Left lobe of liver (tissue), 2 donors: ENCODE measurements at regions not wholly inside any gene's neighbourhood (a gene's known extent, or its start where the extent isn't known, plus 50 kb on each side); places are given as distances from the start of the nearest gene placed in this dataset.
"Not testable (repeated sequence)": the region's sequence is repeated elsewhere in the genome, so short reads cannot be mapped to it uniquely, and the experiment has no call there.

Experiments
- ATAC-seq: fragments of 200-7000 bp; cut with Tn5 transposase; one replicate; pipeline ENCODE4 v1.9.1; 2020; ENCODE audit warnings: mild to moderate bottlenecking, moderate library complexity
- DNase-seq: peaks from one replicate; pipeline ENCODE4 v3.0.0-alpha.2; 2020; ENCODE audit warnings: low spot score
- donor health status: DM: no; HTN: no; CAD: no; lungs with moderate emphysema.
- donor health status: DM: no; HTN: yes; CAD: no.

DNA sequence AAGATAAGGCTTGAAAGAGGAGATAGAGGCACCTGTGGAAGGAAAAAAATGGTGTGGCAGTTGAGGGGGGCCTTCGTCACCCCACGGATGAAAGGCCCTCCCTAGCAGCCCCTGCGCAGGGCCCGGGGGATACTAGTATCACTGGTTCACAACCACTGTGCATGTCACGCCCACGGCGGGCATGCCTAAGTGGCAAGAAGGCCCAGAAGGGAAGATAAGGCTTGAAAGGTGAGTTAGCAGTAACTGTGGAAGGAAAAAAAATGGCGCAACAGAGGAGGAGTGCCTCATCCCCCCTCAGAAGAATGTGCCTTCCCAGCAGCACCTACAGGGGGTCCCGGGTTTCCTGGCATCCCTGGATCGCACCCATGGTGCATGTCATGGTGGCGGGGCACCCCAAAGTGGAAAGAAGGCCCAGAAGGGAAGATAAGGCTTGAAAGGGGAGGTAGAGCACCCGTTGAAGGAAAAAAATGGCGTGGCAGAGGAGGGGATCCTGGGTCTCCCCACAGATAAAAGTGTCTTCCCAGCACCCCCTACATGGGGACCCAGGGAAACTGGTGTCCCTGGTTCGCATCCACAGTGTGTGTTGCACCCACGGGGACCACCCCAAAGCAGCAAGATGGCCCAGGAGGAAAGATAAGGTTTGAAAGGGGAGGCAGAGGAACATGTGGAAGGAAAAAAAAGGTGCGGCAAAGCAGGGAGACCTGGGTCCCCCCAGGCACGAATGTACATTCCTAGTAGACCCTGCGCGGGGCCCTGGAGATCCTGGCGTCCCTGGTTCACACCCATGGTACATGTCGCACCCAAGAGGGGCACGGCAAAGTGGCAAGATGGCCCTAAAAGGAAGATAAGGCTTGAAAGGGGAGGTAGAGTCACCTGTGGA lies 279.2 kb downstream of the ALG10 start:
- no peak for ATAC-seq
- DNase-seq: no peak

DNA sequence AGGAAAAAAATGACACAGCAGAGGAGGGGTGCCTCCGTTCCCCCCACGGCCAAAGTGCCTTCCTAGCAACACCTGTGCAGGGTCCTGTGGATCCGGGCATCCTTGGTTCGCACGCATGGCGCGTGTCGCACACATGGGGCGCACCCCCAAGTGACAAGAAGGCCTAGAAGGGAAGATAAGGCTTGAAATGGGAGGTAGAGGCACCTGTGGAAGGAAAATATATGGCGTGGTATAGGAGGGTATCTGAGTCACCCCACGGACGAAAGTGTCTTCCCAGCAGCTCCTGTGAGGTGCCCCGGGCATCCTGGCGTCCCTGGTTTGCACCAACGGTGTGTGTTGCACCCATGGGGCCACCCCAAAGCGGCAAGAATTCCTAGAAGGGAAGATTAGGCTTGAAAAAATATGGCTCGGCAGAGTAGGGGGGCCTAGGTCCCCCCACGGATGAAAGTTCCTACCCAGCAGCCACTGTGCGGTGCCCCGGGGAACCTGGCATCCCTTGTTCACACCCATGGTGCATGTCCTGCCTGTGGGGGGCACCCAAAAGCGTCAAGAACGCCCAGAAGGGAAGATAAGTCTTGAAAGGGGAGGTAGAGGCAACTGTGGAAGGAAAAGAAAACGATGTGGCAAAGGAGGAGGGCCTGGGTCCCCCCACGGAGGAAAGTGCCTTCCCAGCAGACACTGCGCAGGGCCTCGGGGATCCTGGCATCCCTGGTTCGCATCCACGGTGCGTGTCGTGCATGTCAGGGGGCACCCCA lies 280.0 kb downstream of the ALG10 start:
- ATAC-seq: no peak
- DNase-seq: no peak

DNA sequence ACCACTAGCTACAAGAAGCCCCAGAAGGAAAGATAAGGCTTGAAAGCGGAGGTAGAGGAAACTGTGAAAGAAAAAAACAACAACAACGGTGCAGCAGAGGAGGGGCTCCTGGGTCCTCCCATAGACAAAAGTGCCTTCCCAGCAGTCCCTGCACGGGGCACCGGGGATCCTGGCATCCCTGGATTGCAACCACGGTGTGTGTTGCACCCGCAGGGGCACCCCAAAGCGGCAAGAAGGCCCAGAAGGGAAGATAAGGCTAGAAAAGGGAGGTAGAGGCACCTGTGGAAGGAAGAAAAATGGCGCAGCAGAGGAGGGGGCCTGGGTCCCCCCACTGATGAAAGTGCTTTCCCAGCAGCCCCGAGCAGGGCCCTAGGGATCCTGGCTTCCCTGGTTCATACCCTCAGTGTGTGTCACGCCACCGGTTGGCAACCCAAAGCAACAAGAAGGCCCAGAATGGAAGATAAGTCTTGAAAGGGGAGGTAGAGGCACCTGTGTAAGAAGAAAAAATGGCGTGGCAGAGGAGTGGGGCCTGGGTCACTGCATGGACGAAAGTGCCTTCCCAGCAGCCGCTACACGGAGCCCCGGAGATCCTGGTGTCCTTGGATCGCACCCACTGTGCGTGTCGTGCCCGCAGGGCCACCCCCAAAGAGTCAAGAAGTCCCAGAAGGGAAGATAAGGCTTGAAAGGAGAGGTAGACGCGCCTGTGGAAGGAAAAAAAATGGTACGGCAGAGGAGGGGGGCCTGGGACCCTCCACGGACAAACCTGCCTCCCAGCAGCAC lies 281.0 kb downstream of the ALG10 start:
- DNase-seq (no peak), ATAC-seq (no peak)

DNA sequence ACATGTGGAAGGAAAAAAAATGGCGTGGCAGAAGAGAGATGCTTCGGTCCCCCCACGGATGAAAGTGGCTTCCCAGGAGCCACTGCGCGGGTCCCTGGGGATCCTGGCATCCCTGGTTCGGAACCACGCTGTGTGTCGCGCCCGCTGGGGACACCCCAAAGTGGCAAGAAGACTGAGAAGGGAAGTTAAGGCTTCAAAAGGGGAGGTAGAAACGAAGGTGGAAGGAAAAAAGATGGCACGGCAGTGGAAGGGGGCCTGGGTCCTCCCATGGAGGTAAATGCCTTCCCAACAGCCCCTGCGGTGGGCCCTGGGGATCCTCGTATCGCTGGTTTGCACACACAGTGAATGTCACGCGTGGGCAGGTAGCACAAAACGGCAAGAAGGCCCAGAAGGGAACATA lies 281.7 kb downstream of the ALG10 start:
- no peak for ATAC-seq
- DNase-seq: no peak

DNA sequence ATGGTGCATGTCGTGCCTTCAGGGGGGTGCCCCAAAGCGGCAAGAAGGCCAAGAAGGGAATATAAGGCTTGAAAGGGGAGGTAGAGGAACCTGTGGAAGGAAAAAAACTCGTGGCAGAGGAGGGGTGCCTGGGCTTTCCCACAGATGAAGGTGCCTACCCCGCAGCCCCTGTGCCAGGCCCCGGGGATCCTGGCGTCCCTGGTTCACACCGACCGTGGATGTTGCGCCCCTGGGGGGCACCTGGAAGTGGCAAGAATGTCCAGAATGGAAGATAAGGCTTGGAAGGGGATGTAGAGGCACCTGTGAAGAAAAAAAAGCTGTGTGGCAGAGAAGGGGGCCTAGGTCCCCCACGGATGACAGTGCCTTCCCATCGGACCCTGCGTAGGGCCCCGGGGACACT lies 282.2 kb downstream of the ALG10 start:
- no peak for DNase-seq
- ATAC-seq: no peak

DNA sequence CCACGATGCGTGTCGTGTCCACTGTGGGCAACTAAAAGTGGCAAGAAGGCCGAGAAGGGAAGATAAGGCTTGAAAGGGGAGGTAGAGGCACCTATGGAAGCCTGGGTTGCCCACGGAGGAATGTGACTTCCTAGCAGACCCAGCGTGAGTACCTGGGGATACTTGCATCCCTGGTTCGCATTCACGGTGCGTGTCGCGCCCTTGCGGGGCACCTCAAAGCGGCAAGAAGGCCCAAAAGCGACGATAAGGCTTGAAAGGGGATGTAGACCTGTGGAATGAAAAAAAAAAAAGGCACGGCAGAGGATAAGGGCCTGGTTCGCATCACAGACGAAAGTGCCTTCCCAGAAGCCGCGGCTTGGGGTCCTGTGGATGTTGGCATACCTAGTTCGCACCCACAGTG lies 282.9 kb downstream of the ALG10 start:
- DNase-seq (no peak), ATAC-seq (no peak)

DNA sequence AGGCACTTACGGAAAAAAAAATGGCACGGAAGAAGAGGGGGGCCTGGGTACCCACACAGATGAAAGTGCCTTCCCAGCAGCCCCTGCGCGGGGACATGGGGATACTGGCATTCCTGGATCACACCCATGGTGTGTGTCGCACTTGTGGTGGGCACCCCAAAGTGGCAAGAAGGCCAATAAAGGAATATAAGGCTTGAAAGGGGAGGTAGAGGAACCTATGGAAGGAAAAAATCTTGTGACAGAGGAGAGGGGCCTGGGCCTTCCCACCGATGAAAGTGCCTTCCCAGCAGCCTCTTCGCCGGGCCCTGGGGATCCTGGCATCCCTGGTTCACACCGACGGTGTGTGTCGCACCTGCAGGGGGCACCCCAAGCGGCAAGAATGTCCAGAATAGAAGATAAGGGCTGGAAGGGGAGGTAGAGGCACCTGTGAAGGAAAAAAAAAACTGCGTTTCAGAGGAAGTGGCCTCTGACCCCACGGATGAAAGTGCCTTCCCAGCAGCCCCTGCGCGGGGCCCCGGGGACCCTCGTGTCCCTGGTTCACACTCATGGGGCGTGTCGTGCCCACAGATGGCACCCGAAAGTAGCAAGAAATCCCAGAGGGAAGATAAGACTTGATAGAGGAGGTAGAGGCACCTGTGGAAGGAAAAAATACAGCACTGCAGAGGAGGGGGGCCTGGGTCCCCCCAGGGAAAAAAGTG lies 284.0 kb downstream of the ALG10 start:
- ATAC-seq (no peak), DNase-seq (no peak)

DNA sequence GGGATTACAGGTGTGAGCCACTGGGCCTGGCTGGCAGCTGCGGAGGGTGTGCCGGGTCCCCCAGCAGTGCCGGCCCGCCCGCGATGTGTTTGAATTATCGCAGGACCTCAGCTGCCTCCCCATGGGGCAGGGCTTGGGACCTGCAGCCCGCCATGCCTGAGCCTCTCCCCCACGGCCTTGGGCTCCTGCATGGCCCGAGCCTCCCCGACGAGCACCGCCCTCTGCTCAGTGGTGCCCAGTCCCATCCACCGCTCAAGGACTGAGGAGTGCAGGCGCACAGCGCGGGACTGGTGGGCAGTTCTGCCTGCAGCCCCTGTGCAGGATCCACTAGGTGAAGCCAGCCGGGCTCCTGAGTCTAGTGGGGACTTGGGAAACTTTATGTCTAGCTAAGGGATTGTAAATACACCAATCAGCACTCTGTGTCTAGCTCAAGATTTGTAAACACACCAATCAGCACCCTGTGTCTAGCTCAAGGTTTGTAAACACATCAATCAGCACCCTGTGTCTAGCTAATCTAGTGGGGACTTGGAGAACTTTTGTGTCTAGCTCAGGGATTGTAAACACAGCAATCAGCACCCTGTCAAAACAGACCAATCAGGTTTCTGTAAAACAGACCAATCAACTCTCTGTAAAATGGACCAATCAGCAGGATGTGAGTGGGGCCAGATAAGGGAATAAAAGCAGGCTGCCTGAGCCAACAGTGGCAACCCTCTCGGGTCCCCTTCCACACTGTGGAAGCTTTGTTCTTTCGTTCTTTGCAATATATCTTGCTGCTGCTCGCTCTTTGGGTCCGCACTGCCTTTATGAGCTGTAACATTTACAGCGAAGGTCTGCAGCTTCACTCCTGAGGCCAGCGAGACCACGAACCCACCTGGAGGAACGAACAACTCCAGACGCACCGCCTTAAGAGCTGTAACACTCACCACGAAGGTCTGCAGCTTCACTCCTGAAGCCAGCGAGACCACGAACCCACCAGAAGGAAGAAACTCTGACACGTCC lies 287.8 kb downstream of the ALG10 start:
- not testable (repeated sequence) for ATAC-seq, DNase-seq

DNA sequence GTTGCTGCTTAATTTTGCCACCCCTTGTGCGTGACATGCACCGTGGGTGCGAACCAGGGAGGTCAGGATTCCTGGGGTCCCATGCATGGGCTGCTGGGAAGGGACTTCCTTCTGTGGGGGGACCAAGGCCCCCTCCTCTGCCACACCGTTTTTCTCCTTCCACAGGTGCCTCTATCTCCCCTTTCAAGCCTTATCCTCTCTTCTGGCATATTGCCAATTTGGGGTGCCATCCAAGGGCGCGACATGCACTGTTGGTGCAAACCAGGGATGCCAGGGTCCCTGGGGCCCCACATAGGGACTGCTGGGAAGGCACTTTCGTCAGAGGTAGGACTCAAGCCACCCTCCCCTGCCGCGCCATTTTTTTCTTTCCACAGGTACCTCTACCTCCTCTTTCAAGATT lies 289.0 kb downstream of the ALG10 start:
- ATAC-seq (no peak), DNase-seq (no peak)

DNA sequence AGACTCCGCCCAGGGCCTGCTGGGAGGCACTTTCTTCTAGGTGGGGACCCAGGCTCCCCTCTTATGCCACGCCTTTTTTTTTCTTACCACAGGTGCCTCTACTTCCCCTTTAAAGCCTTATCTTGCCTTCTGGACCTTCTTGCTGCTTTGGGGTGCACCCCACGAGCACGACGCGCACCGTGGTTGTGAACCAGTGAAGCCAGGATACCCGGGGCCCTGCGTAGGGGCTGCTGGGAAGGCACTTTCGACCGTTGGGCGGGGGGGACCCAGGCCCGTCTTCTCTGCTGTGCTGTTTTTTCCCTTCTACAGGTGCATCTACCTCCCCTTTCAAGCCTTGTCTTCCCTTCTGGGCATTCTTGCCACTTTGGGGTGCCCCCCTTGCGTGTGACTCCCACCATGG lies 305.4 kb downstream of the ALG10 start:
- ATAC-seq (no peak), DNase-seq (no peak)

DNA sequence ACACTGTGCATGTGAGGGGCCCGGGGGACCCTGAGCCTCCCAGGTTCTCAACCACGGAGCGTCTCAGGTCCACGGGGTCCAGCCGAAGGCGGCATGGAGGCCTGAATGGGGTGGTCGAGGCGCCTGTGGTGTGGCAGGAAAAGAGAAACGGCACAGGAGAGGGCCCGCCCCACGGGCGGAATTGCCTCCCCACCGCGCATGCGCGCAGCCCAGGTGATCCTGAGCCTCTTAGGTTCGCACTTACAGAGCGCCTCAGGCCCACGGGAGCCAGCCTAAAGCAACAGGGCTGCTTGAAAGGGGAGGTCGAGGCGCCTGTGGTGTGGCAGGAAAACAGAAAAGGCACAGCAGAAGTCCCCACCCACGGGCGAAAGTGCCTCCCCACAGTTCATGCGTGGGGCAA lies 311.0 kb downstream of the ALG10 start:
- DNase-seq (no peak), ATAC-seq (no peak)

DNA sequence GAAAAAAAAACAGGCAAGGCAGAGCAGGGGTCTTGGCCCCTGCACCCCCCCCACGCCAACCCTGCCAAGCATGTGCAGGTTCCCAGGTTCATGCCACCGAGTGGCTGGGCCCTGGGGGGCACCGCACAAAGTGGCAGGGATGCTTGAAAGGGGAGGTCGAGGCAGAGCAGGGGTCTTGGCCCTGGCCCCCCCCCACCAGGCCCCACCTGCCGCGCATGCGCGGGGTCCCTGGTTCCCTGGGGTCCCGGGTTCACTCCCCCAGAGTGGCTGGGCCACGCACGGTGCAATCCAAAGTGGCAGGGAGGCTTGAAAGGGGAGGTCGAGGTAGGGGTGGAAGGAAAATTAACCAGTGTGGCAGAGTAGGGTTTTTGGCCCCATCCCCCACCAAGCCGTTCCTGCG lies 312.2 kb downstream of the ALG10 start:
- no peak for ATAC-seq
- DNase-seq: no peak

DNA sequence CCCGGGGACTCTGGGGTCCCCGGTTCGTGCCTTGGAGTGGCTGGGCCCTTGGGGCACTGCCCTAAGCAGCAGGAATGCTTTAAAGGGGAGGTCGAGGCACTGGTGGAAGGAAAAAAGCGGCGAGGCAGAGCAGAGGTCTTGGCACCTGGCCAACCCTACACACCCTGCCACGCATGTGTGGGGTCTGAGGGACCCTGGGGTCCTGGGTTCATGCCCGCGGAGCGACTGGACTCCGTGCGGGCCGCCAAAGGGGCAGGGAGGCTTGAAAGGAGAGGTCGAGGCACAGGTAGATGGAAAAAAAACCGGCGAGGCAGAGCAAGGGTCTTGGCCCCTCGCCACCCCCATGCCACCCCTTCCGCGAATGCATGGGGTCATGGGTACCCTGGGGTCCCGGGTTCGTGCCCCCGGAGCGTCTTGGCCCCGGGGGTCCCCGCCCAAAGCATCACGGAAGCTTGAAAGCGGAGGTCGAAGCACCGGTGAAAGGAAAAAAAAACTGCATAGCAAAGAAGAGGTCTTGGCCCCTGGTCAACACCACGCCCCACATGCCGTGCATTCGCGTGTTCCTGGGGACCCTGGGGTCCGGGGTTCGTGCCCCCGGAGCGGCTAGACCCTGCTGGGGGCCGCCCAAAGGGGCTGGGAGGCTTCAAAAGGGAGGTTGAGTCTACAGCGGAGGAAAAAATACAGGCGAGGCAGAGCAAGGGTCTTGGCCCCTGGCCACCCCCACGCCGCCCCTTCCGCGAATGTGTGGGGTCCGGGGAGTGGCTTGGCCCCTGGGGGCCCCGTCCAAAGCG lies 312.9 kb downstream of the ALG10 start:
- no peak for DNase-seq
- no peak for ATAC-seq

DNA sequence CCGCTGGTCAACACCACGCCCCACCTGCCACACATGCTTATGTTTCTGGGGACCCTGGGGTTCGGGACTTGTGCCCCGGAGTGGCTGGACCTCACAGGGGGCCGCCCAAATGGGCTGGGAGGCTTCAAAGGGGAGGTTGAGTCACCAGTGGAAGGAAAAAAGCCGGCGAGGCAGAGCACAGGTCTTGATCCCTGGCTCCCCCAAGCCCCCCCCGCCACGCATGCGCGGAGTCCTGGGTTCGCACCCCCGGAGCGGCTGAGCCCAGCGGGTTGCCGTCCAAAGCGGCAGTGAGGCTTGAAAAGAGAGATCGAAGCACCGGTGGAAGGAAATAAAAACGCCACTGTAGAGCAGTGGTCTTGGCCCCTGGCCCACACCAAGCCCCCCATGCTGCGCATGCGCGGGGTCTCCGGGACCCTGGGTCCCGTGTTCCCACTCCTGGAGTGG lies 313.5 kb downstream of the ALG10 start:
- DNase-seq: no peak
- ATAC-seq: no peak

DNA sequence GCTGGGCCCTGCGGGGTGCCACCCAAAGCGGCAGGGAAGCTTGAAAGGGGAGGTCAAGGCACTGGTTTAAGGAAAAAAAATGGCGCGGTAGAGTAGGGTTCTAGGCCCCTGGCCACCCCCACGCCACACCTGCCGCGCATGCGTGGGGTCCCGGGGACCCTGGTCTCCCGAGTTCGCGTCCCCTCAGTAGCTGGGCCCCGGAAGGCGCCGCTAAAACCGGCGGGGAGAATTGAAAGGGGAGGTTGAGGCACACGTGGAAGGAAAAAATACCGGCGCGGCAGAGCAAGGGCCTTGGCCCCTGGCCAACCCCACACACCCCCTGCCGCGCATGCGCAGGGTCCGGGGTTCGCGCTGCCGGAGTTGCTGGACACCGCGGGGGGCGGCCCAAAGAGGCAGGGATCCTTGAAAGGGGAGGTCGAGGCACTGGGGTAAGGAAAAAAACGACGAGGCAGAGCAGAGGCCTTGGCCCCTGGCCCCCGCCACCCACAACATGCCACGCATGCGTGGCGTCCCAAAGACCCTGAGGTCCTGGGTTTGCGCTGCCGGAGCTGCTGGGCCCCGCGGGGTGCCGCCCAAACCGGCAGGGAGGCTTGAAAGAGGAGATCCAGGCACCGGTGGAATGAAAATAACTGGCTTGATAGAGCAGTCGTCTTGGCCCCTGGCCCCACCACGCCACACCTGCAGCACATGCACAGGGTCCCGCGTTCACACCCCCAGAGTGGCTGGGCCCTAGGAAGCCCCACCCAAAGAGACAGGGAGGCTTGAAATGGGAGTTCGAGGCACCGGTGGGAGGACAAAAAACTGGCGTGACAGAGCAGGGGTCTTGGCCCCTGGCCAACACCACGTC lies 314.5 kb downstream of the ALG10 start:
- DNase-seq (no peak), ATAC-seq (no peak)

DNA sequence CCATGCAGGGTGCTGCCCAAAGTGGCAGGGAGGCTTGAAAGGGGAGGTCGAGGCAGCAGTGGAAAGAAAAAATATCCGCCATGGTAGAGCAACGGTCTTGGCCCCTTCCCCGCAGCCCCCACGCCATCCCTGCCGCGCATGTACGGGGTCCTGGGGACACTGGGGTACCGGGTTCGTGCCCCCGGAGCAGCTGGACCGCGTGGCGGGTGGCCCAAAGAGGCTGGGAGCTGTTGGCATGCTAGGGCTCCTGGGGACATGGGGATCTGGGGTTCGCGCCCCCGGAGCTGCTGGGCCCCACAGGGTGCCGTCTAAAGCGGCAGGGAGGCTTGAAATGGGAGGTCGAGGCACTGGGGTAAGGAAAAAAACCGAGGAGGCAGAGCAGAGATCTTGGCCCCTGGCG lies 316.5 kb downstream of the ALG10 start:
- ATAC-seq: no peak
- DNase-seq: no peak

DNA sequence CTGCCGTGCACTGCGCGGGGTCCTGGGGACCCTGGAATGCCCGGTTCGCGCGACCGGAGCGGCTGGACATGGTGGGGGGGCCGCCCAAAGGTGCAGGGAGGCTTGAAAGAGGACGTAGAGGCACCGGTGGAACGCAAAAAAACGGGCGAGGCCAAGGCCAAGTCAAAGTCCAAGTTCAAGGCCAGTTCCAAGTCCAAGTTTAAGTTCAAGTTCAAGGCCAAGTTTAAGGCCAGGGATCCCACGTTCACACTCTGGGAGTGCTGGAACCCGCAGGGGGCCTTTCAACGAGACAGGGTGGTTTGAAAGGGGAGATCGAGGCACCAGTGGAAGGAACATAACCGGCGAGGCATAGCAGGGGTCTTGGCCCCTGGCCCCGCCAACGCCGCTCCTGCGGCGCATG lies 317.6 kb downstream of the ALG10 start:
- no peak for ATAC-seq
- DNase-seq: no peak
